CD4-positive, alpha-beta T cell treated with Interleukin-10 for 1 hour (primary cell): ENCODE measurements at regions not wholly inside any gene's neighbourhood (a gene's known extent, or its start where the extent isn't known, plus 50 kb on each side); places are given as distances from the start of the nearest gene placed in this dataset.

Experiments used
- DNase-seq: peaks from one replicate; pipeline ENCODE4 v3.0.0-alpha.2; 2020

DNA sequence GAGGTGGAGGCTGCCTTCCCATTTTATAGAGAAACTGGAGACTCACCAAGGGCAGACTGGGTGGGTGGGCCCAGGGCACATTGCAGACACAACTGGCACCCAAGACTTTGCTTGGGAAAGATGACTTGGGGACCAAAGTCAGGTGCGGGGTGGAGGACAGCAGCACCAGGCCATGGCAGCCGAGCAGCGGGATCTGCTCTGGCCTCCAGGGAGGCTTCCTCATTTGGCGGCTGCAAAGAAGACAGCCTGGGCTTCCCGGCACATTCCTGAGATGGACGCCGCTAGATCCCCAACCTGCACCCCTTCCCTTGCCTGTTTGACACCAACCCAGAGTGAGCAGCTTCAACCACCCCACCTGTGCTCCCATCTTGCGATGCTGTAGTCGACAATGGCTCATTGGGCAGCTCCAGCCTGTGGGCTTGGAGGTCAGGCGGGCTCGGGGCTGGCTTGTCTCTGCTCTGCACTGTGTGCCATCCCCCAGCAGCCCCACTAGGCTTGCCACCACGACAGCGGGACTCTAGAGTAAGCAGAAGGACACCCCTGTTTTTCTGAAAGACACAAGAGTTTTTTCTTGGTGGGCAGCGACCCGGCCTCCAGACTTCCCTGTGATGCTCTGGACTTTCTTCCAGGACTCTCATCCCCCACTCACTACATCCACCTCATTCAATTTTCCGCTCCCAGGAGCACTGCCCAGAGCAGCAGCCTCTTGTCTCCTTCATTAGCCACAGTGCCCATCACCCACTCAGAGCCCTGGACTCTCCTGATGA lies 184.9 kb upstream of the CST7 start:
- no peak for DNase-seq

DNA sequence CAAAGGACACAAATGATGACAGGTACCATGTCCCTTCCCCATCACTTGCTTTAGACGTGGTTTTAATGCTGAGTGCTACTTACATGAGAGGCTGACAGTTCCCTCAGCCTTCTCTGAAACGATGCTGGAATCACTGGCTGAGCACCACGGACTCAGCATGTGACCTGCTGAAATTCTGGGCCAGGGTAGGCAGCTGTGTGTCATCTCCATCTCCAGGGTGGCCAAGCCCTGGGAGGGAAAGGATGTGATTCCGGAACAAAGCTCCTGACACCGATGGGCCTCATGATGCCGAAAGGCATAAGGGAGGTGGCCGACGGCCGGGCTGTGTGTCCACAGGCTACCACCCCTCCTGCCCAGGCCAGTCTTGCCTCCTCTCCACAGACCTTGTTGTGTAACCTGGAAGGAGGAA lies 184.3 kb upstream of the CST7 start:
- DNase-seq, result no peak

GRCh38 chr20:24765316-24766142 lies 183.5 kb upstream of the CST7 start:
- no peak for DNase-seq

DNA sequence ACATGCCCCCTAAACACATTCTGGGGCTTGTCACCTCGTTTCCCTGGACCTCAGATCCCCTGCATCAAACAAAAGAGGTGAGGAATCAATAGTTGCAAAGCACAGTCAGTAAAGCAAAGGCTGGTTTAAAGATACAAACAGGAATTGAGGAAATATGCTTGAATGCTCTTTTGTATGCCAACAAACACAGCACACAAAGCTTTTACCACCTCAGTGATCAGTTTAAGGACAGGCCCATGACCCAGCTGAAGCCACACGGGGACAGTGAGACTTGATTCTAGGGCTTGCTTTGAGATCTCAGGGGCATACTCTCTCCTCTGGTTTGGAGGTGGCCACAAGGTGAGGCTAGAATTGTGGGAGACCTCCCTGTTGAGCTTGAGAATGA lies 182.9 kb upstream of the CST7 start:
- no peak for DNase-seq

DNA sequence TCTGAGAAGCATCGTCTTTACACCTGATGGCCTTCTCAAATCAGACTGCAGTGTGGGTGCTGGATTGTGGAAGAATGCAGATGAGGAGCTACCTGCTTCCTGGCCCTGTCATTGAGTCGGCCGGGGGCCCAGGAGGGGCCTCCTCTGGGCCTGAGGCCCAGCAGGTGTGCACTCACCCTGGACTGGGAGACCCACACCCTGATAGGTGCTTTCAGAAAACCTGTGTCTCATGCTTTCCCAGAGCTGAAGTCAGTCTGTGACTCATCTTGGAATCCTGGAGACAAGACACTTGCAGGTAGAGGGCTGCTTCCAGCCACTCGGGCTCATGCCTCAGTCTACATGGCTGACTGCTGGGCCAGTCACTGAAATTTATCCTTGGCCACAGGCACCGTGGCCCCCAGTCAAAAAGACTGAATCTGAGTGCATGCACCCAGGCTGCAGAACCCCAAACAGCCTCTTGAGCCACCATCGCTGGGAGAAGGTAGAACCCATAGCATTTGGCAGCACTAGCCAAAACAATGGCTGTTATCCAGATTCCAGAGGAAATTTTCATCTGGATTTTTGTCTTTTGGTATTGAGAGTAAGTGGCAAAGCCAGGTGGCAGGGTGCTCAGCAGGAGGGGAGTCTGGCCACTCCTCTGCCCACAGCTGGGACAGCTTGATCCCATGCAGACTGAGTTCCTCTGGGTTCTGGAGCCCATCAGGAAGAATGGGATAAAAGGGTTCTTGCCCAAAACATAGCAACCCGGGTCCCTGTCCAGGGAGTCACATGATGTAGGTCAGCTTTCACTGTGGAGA lies 182.0 kb upstream of the CST7 start:
- no peak for DNase-seq

DNA sequence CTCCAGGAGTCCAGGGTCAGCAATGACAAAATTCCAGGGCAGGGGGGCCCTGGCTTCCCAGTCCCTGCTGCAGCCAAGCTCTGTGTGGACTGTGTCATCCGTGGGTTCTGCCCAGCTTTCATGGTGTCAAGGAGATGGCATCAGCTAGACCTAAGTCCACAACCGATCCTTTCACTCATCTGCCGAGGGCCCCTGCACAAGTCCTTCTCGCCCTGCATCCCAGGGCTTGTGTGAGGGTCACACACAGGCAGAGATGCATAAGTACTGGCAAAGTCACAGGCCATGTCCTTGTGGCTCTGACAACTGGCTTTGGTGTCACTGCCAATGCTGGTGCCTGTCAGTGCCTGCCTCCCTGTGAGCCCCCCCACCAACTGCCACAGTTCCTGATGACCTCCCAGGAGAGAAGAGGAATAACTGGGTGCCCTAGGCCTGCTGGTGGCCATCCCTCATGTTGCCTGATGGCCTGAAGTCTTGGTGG lies 181.4 kb upstream of the CST7 start:
- DNase-seq, result no peak

DNA sequence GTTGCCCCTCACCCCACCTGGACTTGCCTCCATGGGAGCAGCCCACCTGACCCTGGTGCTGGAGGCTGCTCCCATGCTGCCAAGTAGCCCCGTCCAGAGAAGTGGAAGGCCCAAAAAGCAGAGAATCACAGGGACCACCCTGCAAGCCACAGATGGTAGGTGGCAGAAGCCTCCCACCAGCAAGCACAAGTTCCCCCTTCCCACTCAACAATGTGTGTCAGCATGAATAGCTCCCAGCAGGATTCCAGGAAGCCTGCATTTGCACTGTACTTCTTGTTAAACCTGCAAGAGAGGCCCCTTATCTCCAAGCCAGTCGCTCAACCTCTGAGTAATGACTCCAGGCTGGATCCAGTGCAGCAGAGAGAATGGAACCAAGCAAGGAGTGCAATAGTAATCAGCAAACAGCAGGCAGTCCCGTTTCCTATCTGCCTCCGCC lies 180.8 kb upstream of the CST7 start:
- no peak for DNase-seq

- DNase-seq, result no peak
These were observed 180.1 kb upstream of the CST7 start for GRCh38 chr20:24768713-24769601.

- DNase-seq, result no peak
These were observed 179.0 kb upstream of the CST7 start for GRCh38 chr20:24769878-24770627.

GRCh38 chr20:24770628-24771541 lies 178.2 kb upstream of the CST7 start:
- DNase-seq, result no peak

- DNase-seq, result no peak
These were observed 177.5 kb upstream of the CST7 start for GRCh38 chr20:24771542-24772061.

GRCh38 chr20:24772667-24773066 lies 176.4 kb upstream of the CST7 start:
- DNase-seq, result no peak

DNA sequence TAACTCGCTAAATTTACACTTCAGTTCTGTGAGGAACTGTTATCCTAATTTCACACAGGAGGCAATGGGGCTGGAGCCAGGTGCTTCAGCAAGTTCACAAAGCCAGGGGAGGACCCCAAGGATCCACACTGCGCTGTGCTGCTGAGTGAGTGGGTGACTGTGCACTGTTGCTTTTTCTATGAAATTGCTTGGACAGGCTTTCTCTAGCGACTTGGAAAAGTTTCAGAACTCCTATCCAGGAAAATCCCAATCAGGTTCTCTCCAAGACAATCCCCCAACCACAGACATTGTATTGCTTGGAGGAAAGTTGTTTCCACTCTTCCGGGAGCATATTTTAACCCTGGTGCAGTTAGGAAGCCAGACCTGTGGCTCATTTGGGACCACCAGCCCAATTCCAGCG lies 175.9 kb upstream of the CST7 start:
- DNase-seq, result no peak

- no peak for DNase-seq
These were observed 175.3 kb upstream of the CST7 start for GRCh38 chr20:24773751-24774201.

- no peak for DNase-seq
These were observed 173.1 kb upstream of the CST7 start for GRCh38 chr20:24775966-24776365.

GRCh38 chr20:24776755-24777271 lies 172.3 kb upstream of the CST7 start:
- DNase-seq, result no peak

DNA sequence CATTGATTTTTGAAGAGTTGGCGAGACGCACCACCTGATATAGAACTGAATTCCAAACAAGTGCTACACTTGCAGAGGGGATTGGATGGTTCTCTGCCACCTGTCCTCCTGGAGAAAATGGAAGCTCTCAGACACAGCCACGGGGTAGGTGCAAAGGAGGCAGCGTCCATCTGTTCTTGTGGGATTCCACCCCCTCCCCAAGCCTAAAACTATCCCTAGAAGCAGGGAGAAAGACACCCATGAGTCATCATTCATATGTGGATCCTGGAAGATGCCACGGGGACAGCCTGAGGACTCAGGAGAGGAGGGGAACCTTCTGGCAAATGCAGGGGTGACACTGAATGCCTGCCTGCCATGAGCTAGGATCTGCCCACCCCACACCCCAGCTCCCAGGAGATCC lies 171.3 kb upstream of the CST7 start:
- DNase-seq, result no peak

DNA sequence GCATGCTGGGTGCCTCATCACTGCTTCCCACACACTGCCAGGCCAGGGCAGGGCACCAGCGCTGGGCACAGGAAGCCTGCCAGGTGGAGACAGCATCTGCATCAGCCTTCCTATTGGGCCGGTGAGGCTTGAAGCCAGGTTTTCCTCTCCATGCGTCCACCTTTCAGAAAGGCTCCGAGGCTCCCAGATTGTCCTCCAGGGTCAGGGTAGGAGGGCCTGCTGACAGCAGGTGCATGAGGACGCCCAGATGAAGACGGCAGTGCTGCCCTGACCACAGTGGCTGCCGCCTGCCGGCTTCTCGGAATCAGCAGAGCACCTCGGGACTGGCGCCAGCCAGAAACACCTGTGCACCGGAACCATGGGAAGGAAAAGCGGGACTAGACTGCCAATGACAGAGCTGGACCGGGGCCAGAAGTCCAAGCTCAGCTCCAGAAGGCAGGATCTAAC lies 170.5 kb upstream of the CST7 start:
- no peak for DNase-seq

DNA sequence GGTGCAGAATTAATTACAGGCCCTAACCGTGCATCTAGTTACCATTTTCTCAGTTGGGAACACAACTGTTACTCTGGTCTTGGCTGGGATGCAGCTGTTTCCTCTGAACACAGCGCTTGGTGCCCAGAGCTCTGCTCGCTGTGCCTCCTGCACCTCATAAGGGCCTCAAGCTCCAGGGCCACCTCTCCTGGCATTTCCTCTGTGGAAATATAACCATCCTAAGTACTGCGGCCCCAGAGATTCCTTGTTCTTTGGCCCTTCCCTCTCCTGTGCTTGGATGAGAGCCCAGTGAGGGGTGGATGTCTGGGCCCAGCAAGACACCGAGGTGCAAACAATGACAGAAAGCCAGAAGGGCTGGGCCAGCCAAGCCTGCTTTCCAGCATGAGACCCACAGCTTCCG lies 169.9 kb upstream of the CST7 start:
- no peak for DNase-seq

DNA sequence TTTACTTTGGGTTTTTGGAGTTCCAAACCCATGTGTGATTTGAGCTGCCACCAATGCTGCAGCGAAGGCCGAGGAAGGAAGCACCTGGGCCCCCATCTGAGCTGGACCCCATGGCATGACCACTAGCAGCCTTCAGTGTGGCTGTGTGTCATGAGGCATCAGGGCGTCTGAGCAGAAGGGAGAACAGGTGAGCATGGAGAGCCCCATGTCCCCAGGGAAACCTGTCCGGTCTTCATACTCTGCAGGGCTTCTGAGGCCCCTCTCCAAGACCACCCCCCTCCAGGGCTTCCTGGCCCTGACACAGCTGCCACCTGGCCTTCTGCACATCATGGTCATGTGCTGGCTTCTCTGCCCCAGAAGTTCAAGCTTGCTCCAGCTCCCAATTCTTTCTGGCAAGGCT lies 169.1 kb upstream of the CST7 start:
- DNase-seq, result no peak
